Esophagus muscularis mucosa (tissue), 4 donors: ENCODE measurements at regions not wholly inside any gene's neighbourhood (a gene's known extent, or its start where the extent isn't known, plus 50 kb on each side); places are given as distances from the start of the nearest gene placed in this dataset.

Experiments used
- DNase-seq: peaks from one replicate; pipeline ENCODE4 v3.0.0-alpha.2; 2017; ENCODE audit errors: extremely low spot score
- H3K27ac ChIP-seq, 4 donors: fragments of 200-600 bp; sonication (generic); replicated peaks in 1 of 4; 1 replicate in 3 of 4; 2 replicates in 1 of 4; pipeline ENCODE4 v1.5.1; 2016 to 2019; ENCODE audit warnings: mild to moderate bottlenecking in 1 of 4
- H3K27me3 ChIP-seq, 4 donors: fragments of 200-600 bp; sonication (generic); one replicate each; pipeline versions ENCODE4 v1.5.1 to v1.6.0; 2016 to 2019
- H3K36me3 ChIP-seq, 4 donors: fragments of 200-600 bp; sonication (generic); one replicate each; pipeline ENCODE4 v1.5.1; 2016 to 2019
- H3K4me1 ChIP-seq, 4 donors: fragments of 200-600 bp; sonication (generic); one replicate each; pipeline ENCODE4 v1.5.1; 2016 to 2019
- H3K4me3 ChIP-seq, 4 donors: fragments of 200-600 bp; sonication (generic); 1 replicate in 2 of 4; 2 replicates in 2 of 4; pipeline ENCODE4 v1.5.1; 2016 to 2019; ENCODE audit warnings: mild to moderate bottlenecking in 4 of 4, moderate library complexity in 1 of 4
- H3K9me3 ChIP-seq, 4 donors: fragments of 200-600 bp; sonication (generic); 1 replicate in 3 of 4; 2 replicates in 1 of 4; pipeline ENCODE4 v1.5.1; 2016 to 2019
- EP300 ChIP-seq: sonication (generic); formaldehyde crosslinking; IDR thresholded peaks from one replicate; pipeline ENCODE4 v1.6.1; 2017; ENCODE audit warnings: antibody characterized with exemption
- POLR2A ChIP-seq: fragments of 450-650 bp; IDR thresholded peaks from one replicate; pipeline ENCODE4 v1.6.1; 2017; ENCODE audit warnings: antibody characterized with exemption, moderate library complexity, mild to moderate bottlenecking, low read depth
- POLR2AphosphoS5 ChIP-seq, 2 donors: sonication (generic); formaldehyde crosslinking; IDR thresholded peaks; one replicate each; pipeline ENCODE4 v1.6.1; 2017; ENCODE audit warnings: antibody characterized with exemption in 2 of 2
- WGBS: methylation state at CpG from one replicate; pipeline ENCODE4 v1.1.5; 2018; 5-methylcytosine and 5-hydroxymethylcytosine counted together
- intact Hi-C: fragments of 100-400 bp; cut with DNase I; formaldehyde crosslinking; loops from one replicate; pipeline ENCODE4 v1.15.1; 2023
- TF ChIP-seq, protein P1 (sequence below), 3 experiments: fragments of 200-600 bp in 2 of 3; fragments of 450-650 bp in 1 of 3; sonication (generic) in 2 of 3; IDR thresholded peaks; one replicate each; pipeline ENCODE4 v1.5.1; 2017 to 2019; ENCODE audit warnings: antibody characterized with exemption in 3 of 3, mild to moderate bottlenecking in 2 of 3, moderate library complexity in 1 of 3

DNA sequence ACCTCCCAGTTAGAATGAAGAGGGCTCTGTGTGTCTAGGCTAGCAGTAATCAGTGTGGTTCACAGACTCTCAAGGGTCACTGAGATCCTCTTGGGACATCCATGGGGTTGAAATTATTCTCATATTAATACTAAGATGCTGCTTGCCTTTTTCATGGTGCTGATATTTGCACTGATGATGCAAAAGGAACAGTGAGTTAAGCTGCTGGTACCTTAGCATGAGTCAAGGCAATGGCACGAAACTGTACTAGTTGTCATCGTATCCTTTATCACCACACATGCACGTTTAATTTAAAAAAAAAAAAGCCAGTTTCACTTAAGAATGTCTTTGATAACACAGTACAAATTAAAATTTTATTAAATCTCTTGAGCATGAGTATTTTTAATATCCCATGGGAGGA, 151.9 kb upstream of the TANK start:
- intact Hi-C loops: no loop called here
- Histone ChIP-seq H3K4me3 (no peak overlapping the region), H3K9me3 (no peaks in the 10 kb centered on the region)

DNA sequence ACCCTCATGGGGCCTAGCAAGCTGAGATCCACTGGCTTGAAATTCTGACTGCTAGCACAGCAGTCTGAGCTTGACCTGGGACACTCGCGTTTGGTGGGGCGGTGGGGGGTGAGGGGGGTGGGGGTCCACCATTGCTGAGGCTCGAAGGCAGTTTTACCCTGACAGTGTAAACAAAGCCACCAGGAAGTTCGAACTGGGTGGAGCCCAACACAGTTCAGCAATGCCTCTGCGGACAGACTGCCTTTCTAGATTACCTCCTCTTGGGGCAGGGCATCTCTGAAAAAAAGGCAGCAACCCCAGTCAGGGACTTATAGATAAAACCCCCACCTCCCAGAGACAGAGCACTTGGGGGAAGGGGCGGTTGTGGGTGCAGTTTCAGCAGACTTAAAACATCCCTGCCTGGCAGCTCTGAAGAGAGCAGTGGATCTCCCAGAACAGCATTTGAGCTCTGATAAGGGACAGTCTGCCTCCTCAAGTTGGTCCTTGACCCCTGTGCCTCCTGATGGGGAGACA, 149.7 kb upstream of the TANK start:
- intact Hi-C loops: no loop called here
- H3K9me3 ChIP-seq: peaks cover 0 to 8% (median 2%) of the 10 kb centered on the region in 4 donors
- H3K4me1 ChIP-seq: no peaks in the 10 kb centered on the region
- no peaks in the 10 kb centered on the region for H3K36me3 ChIP-seq
- H3K27ac ChIP-seq: no peak overlapping the region
- no peak overlapping the region for H3K4me3 ChIP-seq
- no peak for DNase-seq
- no peaks in the 10 kb centered on the region for H3K27me3 ChIP-seq
- 88% methylated on average over 1 of the region's 7 CpGs for WGBS
- TF ChIP-seq POLR2A: no peak
- TF ChIP-seq POLR2AphosphoS5 (IDR thresholded peaks at IDR 0.05): no peak
- TF ChIP-seq, protein P1, sequence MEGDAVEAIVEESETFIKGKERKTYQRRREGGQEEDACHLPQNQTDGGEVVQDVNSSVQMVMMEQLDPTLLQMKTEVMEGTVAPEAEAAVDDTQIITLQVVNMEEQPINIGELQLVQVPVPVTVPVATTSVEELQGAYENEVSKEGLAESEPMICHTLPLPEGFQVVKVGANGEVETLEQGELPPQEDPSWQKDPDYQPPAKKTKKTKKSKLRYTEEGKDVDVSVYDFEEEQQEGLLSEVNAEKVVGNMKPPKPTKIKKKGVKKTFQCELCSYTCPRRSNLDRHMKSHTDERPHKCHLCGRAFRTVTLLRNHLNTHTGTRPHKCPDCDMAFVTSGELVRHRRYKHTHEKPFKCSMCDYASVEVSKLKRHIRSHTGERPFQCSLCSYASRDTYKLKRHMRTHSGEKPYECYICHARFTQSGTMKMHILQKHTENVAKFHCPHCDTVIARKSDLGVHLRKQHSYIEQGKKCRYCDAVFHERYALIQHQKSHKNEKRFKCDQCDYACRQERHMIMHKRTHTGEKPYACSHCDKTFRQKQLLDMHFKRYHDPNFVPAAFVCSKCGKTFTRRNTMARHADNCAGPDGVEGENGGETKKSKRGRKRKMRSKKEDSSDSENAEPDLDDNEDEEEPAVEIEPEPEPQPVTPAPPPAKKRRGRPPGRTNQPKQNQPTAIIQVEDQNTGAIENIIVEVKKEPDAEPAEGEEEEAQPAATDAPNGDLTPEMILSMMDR (IDR thresholded peaks at IDR 0.05): no peak
- TF ChIP-seq EP300: no peak

More for the DNA sequence above, 151.9 kb upstream of the TANK start:
- TF ChIP-seq POLR2A: no peak
- TF ChIP-seq POLR2AphosphoS5 (IDR thresholded peaks at IDR 0.05): no peak
- no peak for TF ChIP-seq EP300
- TF ChIP-seq, protein P1 (IDR thresholded peaks at IDR 0.05): no peak
- no peaks in the 10 kb centered on the region for H3K27me3 ChIP-seq
- no peaks in the 10 kb centered on the region for H3K36me3 ChIP-seq
- no peak for DNase-seq
- WGBS: 93% methylated on average over 3 of the region's 3 CpGs
- no peaks in the 10 kb centered on the region for H3K4me1 ChIP-seq
- H3K27ac ChIP-seq: no peak overlapping the region

DNA sequence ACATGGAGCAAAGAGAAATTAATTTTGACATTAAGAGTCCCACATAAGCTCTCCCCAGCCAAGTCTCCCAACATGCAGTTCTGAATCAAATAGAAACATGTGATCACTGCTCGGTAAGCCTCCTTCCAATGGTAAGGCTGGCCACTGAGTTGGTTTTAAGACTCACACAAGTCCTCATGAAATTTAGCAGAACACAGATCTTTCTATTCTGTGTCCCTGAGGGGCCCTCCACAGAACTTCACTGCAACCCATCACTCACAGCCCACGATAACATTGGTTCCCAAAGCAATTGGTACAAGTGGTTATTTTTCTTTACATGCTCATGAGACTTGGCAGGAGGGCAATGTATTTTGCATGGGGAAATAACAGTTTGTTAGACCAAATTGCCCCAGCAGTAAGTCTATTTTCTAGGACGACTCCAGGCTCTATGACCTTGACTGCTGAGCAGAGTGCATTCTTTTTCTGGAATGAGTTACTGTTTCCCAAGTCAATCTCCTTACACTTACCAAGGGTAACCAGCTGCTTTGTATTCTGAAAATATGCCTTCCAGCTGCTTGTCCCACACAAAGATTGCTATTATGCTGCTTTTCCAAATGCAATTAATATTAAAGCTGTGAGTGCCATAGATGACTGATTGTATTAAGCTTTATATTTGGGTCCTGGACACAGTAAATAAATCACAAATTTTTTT, 142.3 kb upstream of the TANK start:
- no peaks in the 10 kb centered on the region for H3K36me3 ChIP-seq
- DNase-seq: no peak
- peaks cover 0 to 8% (median 2%) of the 10 kb centered on the region in 4 donors for H3K9me3 ChIP-seq
- WGBS: 47% methylated on average over 3 of the region's 3 CpGs
- TF ChIP-seq EP300 (no peak), POLR2A (no peak), POLR2AphosphoS5 (IDR thresholded peaks at IDR 0.05) (no peak)
- TF ChIP-seq, protein P1 (IDR thresholded peaks at IDR 0.05): no peak
- intact Hi-C loops: no loop called here
- H3K4me3 ChIP-seq: no peak overlapping the region
- no peak overlapping the region for H3K27ac ChIP-seq
- peaks cover 0 to 6% (median 0%) of the 10 kb centered on the region in 4 donors for H3K4me1 ChIP-seq
- no peaks in the 10 kb centered on the region for H3K27me3 ChIP-seq

DNA sequence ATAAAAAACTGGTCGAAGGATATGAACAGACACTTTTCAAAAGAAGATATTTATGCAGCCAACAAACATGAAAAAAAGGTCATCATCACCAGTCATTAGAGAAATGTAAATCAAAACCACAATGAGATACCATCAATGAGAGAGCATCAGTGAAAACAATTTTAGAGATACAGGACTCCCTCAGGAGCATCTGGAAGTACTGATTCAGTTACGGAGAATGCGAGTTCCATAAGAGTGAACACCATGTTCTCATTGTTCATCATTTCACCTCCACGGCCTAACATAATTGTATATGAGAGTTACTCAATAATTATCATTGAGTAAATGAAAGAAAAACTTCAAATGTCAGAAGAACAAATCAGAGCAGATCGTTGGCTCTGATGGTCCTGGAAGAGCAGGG, 140.9 kb upstream of the TANK start:
- H3K36me3 ChIP-seq: no peaks in the 10 kb centered on the region
- 74% methylated on average over 5 of the region's 5 CpGs for WGBS
- intact Hi-C loops: no loop called here

More for the DNA sequence above, 140.9 kb upstream of the TANK start:
- no peaks in the 10 kb centered on the region for H3K27me3 ChIP-seq
- H3K9me3 ChIP-seq: peaks cover 0 to 8% (median 2%) of the 10 kb centered on the region in 4 donors
- peaks cover 0 to 6% (median 0%) of the 10 kb centered on the region in 4 donors for H3K4me1 ChIP-seq
- no peak overlapping the region for H3K4me3 ChIP-seq
- TF ChIP-seq, protein P1 (IDR thresholded peaks at IDR 0.05): no peak
- no peak for TF ChIP-seq EP300
- TF ChIP-seq POLR2A: no peak
- no peak for TF ChIP-seq POLR2AphosphoS5 (IDR thresholded peaks at IDR 0.05)
- DNase-seq: no peak
- no peak overlapping the region for H3K27ac ChIP-seq
